ENCODE measurements at regions not wholly inside any gene's neighbourhood (a gene's known extent, or its start where the extent isn't known, plus 50 kb on each side); places are given as distances from the start of the nearest gene placed in this dataset.

DNA sequence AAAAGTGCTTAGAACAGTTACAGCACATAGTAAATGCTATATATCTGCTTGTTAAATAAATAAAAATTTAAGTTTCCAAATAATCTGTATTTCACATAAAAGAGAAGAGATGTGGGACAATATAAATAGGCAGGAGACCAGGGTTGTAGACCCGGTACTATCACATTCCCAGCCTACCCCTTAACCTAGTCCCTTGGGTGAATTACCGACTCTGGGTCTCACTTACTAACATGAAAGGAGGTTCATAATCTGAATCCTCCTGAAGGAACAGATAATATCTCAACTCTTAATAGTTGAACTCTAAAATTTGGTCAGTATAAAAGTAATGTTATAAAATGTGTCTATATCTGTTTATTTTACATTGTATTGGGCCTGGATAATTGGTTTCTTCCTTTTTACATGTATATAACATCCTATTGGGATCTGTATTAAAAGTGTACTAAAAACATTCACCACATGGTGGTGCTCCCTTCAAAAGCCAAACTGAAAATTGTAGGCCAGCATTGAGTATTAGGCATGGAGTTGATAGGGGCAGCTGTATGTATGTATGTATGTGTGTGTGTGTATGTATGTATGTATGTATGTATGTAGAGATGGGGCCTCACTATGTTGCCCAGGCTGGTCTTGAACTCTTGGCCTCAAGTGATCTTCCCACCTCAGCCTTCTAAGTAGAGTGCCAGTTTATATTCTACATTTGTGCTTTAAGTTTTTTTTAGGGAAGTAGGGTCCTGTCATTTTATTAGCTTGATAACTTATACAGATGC lies 64.2 kb upstream of the ABL1 start:
- no peaks in the 10 kb centered on the region for H3K9me2 ChIP-seq
- H3K36me3 ChIP-seq (replicated peaks in 1 of 2; ENCODE audit: control insufficient read depth in 1 of 2, insufficient read depth in 2 of 2, low read length in 1 of 2) = no peaks in the 10 kb centered on the region
- peaks cover 6 to 21% of the 10 kb centered on the region in 2 experiments; a peak in 3 of 4 replicates for H3K4me1 ChIP-seq (ENCODE audit: control insufficient read depth in 1 of 2, insufficient read depth in 2 of 2, low read depth in 1 of 2, low read length in 1 of 2)
- H3K9ac ChIP-seq = no peak overlapping the region
- TF ChIP-seq RAD21 (IDR thresholded peaks at IDR 0.05; ENCODE audit: low read length) = peak; percentile 87
- TF ChIP-seq EZH2phosphoT487 (IDR thresholded peaks at IDR 0.05; ENCODE audit: borderline replicate concordance, low read depth) = no peak
- TF ChIP-seq, protein P1, sequence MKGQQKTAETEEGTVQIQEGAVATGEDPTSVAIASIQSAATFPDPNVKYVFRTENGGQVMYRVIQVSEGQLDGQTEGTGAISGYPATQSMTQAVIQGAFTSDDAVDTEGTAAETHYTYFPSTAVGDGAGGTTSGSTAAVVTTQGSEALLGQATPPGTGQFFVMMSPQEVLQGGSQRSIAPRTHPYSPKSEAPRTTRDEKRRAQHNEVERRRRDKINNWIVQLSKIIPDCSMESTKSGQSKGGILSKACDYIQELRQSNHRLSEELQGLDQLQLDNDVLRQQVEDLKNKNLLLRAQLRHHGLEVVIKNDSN (IDR thresholded peaks at IDR 0.05; ENCODE audit: borderline replicate concordance, low read depth) = no peak
- TF ChIP-seq CHD2 (IDR thresholded peaks at IDR 0.05; ENCODE audit: low read length, partially characterized antibody) = no peak
- TF ChIP-seq TAF1 (IDR thresholded peaks at IDR 0.05; ENCODE audit: borderline replicate concordance, low read depth, low read length) = no peak
- no peak for TF ChIP-seq NFIC (IDR thresholded peaks at IDR 0.05; ENCODE audit: borderline replicate concordance)
- TF ChIP-seq SMC3 (IDR thresholded peaks at IDR 0.05; ENCODE audit: low read depth, low read length) = peak; percentile 87
- TF ChIP-seq, protein P2, sequence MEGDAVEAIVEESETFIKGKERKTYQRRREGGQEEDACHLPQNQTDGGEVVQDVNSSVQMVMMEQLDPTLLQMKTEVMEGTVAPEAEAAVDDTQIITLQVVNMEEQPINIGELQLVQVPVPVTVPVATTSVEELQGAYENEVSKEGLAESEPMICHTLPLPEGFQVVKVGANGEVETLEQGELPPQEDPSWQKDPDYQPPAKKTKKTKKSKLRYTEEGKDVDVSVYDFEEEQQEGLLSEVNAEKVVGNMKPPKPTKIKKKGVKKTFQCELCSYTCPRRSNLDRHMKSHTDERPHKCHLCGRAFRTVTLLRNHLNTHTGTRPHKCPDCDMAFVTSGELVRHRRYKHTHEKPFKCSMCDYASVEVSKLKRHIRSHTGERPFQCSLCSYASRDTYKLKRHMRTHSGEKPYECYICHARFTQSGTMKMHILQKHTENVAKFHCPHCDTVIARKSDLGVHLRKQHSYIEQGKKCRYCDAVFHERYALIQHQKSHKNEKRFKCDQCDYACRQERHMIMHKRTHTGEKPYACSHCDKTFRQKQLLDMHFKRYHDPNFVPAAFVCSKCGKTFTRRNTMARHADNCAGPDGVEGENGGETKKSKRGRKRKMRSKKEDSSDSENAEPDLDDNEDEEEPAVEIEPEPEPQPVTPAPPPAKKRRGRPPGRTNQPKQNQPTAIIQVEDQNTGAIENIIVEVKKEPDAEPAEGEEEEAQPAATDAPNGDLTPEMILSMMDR (IDR thresholded peaks at IDR 0.05) = peak; percentile 80
- TF ChIP-seq YY1 (IDR thresholded peaks at IDR 0.05; ENCODE audit: low read depth) = no peak
- no peaks in the 10 kb centered on the region for H4K20me1 ChIP-seq (ENCODE audit: insufficient read depth)
- H3K9me3 ChIP-seq = peaks cover 9% of the 10 kb centered on the region
- POLR2A ChIA-PET = no interaction called here
- H3K4me2 ChIP-seq = no peak overlapping the region
- peak; percentile 71 for DNase-seq
- H2AFZ ChIP-seq (ENCODE audit: low read depth) = no peak overlapping the region
- CTCF ChIA-PET = interaction anchor here (0.6 to 6.6 kb wide), 27 partner anchors 9 to 305 kb away, joined by 3 to 115 read pairs (median 4); no protein-coding TSS in a partner anchor
- WGBS (ENCODE audit: low lambda C conversion rate) = 52% methylated on average over 2 of the region's 2 CpGs
- H3K27ac ChIP-seq (ENCODE audit: low read depth in 2 of 2, low read length in 1 of 2) = no peak overlapping the region
- H3K27me3 ChIP-seq (ENCODE audit: insufficient read depth) = no peaks in the 10 kb centered on the region
- peaks cover 72% of the 10 kb centered on the region for H3K79me2 ChIP-seq (ENCODE audit: insufficient read depth)
- H3F3A ChIP-seq (replicated peaks; ENCODE audit: insufficient read depth) = peaks cover 13% of the 10 kb centered on the region
- no peak overlapping the region; a peak in 1 of 4 replicates for H3K4me3 ChIP-seq (ENCODE audit: low read depth in 2 of 2, low read length in 1 of 2)

DNA sequence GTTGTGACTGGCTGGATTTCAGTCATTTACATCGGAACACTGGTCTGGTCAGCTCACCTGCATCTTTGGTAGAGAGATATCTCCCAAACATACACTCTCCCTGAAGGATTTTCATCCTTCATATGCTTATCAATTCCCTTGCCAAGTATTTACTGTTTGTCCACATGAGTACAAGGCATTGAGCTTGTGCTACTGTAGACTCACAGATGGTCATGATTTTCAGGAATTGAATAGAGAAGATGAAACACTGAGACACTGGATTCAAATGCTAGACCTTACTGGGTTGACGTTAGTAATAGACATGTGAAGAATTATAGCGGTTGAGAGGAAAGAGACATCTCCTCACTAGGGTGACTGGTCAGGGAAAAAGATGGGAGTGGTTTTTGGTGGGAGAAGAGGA lies 62.9 kb upstream of the ABL1 start:
- no peaks in the 10 kb centered on the region for H3K27me3 ChIP-seq (ENCODE audit: insufficient read depth)
- H4K20me1 ChIP-seq (ENCODE audit: insufficient read depth) = no peaks in the 10 kb centered on the region
- no peak overlapping the region for H3K4me3 ChIP-seq (ENCODE audit: low read depth in 2 of 2, low read length in 1 of 2)
- 92% methylated on average over 3 of the region's 3 CpGs for WGBS (ENCODE audit: low lambda C conversion rate)
- H3K4me2 ChIP-seq = no peak overlapping the region
- no peak overlapping the region for H3K27ac ChIP-seq (ENCODE audit: low read depth in 2 of 2, low read length in 1 of 2)
- H3K9ac ChIP-seq = no peak overlapping the region
- ChIA-PET POLR2A (no interaction called here), CTCF (interaction anchor here (0.9 to 6.6 kb wide), 10 partner anchors 14 to 94 kb away, joined by 3 to 115 read pairs (median 4); no protein-coding TSS in a partner anchor)
- peaks cover 70% of the 10 kb centered on the region for H3K79me2 ChIP-seq (ENCODE audit: insufficient read depth)
- no peak for DNase-seq
- H3K36me3 ChIP-seq (replicated peaks in 1 of 2; ENCODE audit: control insufficient read depth in 1 of 2, insufficient read depth in 2 of 2, low read length in 1 of 2) = no peaks in the 10 kb centered on the region
- H3F3A ChIP-seq (replicated peaks; ENCODE audit: insufficient read depth) = peaks cover 16% of the 10 kb centered on the region
- TF ChIP-seq NRF1 (IDR thresholded peaks at IDR 0.05; ENCODE audit: low read depth, low read length) (no peak), MEF2A (IDR thresholded peaks at IDR 0.05; ENCODE audit: borderline replicate concordance, low read depth) (no peak), EZH2phosphoT487 (IDR thresholded peaks at IDR 0.05; ENCODE audit: borderline replicate concordance, low read depth) (no peak), TCF12 (IDR thresholded peaks at IDR 0.05) (no peak), FOSL2 (IDR thresholded peaks at IDR 0.05; ENCODE audit: borderline replicate concordance, low read depth) (no peak), FOXM1 (IDR thresholded peaks at IDR 0.05; ENCODE audit: low read depth) (no peak), RCOR1 (IDR thresholded peaks at IDR 0.05; ENCODE audit: low read length) (no peak), YY1 (IDR thresholded peaks at IDR 0.05; ENCODE audit: low read depth) (no peak)
- TF ChIP-seq, protein P2 (IDR thresholded peaks at IDR 0.05) = no peak
- TF ChIP-seq, protein P3, sequence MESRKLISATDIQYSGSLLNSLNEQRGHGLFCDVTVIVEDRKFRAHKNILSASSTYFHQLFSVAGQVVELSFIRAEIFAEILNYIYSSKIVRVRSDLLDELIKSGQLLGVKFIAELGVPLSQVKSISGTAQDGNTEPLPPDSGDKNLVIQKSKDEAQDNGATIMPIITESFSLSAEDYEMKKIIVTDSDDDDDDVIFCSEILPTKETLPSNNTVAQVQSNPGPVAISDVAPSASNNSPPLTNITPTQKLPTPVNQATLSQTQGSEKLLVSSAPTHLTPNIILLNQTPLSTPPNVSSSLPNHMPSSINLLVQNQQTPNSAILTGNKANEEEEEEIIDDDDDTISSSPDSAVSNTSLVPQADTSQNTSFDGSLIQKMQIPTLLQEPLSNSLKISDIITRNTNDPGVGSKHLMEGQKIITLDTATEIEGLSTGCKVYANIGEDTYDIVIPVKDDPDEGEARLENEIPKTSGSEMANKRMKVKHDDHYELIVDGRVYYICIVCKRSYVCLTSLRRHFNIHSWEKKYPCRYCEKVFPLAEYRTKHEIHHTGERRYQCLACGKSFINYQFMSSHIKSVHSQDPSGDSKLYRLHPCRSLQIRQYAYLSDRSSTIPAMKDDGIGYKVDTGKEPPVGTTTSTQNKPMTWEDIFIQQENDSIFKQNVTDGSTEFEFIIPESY (IDR thresholded peaks at IDR 0.05; ENCODE audit: borderline replicate concordance, low read depth) = no peak
- TF ChIP-seq, protein P4, sequence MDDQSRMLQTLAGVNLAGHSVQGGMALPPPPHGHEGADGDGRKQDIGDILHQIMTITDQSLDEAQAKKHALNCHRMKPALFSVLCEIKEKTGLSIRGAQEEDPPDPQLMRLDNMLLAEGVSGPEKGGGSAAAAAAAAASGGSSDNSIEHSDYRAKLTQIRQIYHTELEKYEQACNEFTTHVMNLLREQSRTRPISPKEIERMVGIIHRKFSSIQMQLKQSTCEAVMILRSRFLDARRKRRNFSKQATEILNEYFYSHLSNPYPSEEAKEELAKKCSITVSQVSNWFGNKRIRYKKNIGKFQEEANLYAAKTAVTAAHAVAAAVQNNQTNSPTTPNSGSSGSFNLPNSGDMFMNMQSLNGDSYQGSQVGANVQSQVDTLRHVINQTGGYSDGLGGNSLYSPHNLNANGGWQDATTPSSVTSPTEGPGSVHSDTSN (IDR thresholded peaks at IDR 0.05) = no peak
- no peak overlapping the region for H2AFZ ChIP-seq (ENCODE audit: low read depth)
- no peaks in the 10 kb centered on the region for H3K9me2 ChIP-seq
- peaks cover 6 to 10% of the 10 kb centered on the region in 2 experiments; a peak in 3 of 4 replicates for H3K4me1 ChIP-seq (ENCODE audit: control insufficient read depth in 1 of 2, insufficient read depth in 2 of 2, low read depth in 1 of 2, low read length in 1 of 2)
- H3K9me3 ChIP-seq = peaks cover 9% of the 10 kb centered on the region

Data from SK-N-SH (cell line).